HG03378 (cell line): ENCODE measurements at regions not wholly inside any gene's neighbourhood (a gene's known extent, or its start where the extent isn't known, plus 50 kb on each side); places are given as distances from the start of the nearest gene placed in this dataset.
A peak's percentile ranks its signal among the peaks of the same experiment; 100 is the strongest.
"Not testable (repeated sequence)": the region's sequence is repeated elsewhere in the genome, so short reads cannot be mapped to it uniquely, and the experiment has no call there.

Source experiments
- ATAC-seq: cut with Tn5 transposase; IDR thresholded peaks from one replicate; pipeline ENCODE4 v1.9.1; 2021; ENCODE audit warnings: mild to moderate bottlenecking, moderate library complexity; ENCODE audit not compliant: unreplicated experiment

DNA sequence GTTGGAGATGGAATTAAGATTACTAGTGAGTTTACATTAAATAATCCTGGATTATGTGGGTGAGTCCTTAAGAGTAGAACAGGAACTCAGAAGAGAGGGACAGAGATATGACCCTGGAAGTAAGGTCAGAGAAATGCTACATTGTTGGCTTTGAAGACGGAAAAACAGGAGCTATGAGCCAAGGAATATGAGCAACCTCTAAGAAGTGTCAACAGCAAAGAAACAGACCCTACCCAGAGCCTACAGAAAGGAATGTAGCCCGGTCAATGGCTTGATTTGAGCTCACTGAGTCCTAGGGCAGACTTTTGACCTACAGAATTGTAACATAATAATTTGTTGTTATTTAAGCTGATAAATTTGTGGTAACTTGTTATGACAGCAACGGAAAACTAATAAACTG lies 304.9 kb downstream of the IPMK start:
- ATAC-seq = no peak

DNA sequence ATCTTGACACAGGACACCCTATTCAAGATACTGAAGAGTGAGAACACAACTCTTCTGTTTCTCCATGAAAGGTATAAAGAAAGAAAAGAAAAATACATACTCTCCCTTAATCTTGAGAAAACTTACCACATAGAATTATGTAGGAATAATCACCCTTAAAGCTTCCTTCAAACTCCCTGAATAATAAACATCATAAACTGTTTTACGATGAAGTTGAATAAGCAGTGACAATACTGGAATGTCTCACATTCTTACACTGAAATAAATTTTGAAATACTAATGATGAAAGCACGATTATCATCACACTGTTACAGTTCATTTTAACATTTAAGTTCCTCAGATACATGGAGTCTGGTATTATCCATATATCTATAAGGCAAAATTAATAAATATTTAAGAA lies 306.2 kb downstream of the IPMK start:
- ATAC-seq = no peak

DNA sequence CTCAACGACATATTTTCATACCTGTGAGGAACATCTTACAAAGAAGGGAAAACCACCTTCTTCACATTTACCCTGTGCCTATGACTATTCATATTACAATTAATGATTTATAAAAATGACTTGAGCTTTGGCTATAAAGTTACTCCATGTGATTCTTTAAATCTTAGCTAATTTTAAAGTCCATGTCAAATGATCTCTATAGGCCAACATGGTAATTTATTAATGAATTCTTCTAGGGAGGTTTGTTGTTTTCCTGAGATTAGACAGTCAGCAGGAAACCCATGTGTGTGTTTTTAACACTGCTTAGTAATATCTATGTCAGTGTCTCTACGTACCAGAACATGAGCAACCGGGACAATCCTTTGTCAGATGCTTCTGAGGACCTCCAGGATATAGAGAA lies 307.3 kb downstream of the IPMK start:
- no peak for ATAC-seq

DNA sequence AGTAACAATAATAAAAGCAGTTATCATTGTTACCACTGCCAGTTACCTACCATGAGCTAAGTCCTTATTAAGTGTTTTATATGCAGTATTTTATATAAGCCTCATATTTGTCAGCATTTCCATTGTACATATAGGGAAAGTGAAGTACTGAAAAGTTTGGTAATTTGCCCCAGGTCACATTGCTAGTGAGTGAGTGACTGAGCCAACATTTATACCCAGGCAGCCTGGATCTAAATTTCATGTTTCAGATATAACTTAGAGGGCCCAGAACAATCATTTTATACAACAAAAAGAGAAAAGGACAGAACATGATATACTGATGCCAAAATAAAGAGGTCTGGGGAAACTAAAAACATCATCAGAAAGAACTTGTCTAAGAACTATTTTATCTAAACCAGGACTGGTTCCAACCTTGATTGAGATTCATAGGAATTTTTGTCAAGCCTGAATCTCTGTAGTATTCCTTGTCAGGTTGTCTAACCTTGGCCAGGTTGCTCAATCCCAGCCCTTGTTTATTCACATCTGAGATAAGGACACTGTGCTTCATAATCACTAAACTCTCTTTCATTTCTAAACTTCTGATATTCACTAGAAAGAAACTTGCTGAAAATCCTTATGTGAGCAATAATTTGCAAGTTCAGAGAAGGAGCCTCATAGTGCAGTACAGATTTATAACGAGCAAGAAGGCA lies 308.2 kb downstream of the IPMK start:
- no peak for ATAC-seq

DNA sequence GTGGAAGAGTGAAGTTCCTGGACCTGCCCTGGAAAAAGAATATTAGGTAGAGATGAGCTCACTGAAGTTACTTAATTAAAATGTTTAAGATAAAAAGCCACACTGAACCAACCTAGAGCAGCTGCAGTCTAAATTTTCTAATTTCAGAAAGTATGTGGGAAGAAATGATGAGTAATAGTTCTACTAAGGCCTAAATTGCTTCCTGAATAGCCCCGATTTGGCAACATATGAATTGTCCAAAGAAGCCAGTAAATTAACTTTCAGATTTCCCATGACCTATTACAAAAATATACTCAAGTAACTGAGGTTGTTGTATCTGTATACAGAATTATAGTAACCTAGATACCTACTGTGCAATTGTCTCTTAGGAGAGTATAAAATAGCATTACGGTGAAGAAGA lies 312.6 kb downstream of the IPMK start:
- no peak for ATAC-seq

DNA sequence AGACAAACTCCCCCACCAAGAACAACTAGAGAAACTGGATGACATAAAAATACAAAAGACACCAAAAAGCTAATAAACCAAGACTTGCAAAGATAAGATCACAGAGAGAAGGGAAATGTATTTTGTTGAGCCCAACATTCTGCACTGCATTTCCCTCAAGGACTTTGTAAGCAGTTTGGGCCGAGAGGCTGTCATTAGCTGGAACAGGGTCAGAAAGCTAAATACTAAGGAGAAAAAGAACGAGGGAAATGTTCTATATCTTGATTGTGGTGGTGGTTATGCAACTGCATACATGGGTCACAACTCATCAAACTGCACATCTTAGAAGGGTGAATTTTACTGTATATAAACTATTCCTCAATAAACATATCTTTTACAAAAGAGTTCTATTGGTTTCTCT lies 315.0 kb downstream of the IPMK start:
- ATAC-seq = no peak

DNA sequence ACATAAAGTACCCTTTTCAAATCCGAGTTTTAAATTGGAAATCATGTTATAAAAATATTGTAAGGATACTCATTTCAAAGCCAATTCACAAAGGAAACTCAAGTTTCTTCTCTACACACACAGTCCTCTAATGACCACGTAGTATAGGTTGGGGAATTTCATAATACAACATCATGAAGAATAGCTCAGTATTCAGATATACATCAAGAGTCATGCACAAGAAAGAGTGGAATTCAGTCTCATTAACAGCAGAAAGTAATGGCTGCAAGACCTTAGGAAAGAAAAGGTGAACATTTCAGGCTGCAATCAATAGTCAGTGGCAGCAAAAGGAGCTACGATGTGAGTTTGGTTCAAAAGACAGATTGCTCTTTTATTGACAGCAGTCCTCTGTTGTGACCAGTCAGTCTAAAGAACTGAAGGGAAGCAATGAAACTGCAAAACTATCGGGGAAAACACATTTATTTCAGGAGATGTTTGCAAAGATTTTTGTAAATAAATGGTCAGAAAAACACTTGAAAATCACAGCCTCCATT lies 317.2 kb downstream of the IPMK start:
- ATAC-seq = no peak

DNA sequence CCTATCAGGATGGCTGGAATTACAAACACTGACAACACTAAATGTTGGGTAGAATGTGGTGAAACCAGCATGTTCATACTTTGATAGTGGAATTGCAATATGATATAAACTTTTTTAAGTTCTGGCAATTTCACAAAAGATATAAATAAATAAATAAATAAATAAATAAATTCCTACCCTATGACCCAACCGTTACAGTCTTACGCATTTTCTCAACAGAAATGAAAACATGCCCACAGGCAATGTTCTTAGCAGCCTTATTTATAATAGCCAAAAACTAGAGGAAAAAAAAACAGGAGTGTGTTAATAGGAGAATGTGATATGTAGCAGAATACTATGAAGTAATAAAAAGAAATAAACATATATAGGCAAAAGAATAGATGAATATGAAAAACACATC lies 318.9 kb downstream of the IPMK start:
- no peak for ATAC-seq

DNA sequence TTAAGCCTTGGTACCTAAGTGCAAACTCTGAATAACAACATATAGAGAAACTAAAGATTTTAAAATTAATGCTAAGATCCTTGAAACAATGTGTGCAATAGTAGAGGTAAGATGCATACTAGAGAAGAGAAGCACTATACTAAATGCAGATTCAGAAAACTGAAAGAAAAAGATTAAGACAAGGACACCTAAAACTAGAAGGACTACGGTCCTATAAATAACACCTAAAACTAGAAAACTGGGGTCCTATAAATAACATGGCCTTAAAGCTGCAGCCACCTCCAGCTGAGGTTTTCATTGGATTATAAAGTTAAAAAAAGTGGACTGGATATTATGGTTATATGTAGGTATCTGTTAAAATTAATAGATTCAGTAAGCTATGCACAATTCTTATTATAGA lies 320.9 kb downstream of the IPMK start:
- ATAC-seq = no peak

DNA sequence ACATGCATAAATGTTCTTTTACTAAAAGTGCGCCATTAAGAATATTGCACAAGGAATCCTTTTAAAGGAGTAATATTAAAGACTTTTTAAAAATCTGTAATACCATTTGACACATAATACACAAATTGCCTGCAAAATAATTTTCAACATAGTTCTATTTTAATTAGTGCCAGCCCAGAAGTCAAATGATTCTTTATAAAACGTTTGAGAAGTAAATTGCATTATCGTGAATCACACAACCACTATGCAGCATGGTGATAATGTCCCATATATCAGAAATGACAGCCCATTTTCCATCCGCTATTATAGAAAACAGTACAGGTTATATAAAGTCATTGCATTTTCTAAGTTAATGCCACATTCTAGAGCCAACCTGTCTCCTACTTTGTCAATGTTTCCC lies 324.0 kb downstream of the IPMK start:
- ATAC-seq = no peak

DNA sequence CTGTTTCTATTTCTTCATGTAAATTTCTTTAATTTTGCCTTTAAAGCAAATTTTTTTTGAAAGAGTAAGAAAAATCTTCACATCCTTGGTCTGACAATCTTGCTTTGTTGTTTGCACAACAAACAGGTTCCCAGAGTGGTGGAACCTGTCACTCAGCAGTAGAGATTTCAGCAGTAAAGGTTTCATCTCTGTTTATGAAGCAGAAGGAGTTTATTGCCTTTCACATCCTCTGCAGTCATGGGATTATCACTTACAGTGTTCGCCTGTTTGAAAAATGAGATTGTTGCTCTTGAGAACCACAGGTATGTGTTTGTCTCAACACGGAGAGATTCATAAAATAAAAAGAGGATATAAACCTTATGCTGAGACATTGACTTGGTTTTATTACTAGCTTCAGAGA lies 342.6 kb downstream of the IPMK start:
- no peak for ATAC-seq

DNA sequence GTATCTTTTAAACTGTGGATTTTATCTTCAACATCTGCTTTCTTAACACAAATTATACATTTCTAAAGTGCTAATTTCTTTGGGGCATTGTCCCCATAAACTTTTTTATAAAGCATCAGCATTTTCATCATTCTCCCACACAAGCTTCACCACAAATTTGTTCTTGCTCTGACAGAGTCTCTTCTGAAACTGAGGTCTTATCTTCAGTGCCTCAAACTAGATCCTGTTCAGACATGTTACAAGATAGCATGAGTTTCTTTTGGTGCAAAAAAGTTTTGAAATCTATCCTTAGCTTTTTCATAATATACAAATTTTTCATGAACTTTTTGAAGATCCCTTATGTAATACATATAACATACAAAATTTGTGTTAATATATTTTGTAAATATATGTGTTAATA lies 346.6 kb downstream of the IPMK start:
- peak; percentile 51 for ATAC-seq

DNA sequence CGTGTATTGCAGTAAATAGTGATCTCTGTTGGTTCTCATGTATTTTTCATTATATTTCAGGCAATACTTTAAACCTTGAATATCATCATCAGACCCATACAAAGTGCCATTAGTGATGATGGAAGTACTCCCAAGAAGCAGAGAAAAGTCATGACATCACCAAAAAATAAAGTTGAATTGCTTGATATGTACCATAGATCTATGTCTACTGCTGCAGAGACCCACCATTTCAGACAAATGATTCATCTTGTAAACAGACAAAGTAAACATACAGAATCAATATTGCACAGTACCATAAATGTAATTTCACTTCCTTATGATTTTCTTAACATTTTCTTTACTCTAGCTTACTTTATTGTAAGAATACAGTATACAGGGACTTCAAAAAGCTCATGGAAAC lies 347.8 kb downstream of the IPMK start:
- no peak for ATAC-seq

DNA sequence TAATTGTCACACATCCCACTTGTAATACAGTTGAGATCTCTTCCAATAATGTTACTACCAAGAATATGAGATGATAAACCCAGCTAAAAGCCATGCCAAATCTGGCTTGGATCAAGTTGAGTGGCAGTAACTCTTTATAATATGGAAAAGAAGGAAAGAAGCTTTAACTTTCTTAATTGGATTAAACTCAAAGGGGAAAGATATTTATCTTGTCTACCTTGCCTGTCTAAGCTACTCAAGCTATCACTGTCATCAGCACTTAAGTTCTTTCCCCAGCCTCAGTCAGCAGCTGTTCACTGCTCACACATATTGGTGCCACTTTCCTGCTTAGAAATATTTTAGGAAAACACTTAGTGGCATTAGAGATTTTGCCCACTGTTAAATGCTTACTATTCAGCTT lies 350.7 kb downstream of the IPMK start:
- no peak for ATAC-seq

DNA sequence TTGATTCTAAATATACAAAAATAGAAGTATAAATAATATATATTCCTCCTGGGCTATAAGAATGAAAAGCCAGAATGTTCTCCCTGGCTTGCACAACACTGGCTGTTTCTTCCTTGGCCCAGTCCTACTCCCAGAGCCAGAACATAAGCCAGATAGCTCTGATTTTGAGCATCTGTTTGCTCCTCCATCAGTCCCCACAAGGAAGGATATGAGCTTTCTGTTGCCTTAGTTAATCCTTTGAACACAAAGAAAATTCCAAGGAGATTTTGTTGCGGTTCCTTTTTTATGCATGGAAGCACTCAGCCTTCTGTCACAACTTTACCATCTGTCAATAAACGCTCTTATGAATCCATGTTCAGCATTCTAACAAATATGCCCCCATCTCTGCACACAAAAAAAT lies 361.8 kb downstream of the IPMK start:
- no peak for ATAC-seq

DNA sequence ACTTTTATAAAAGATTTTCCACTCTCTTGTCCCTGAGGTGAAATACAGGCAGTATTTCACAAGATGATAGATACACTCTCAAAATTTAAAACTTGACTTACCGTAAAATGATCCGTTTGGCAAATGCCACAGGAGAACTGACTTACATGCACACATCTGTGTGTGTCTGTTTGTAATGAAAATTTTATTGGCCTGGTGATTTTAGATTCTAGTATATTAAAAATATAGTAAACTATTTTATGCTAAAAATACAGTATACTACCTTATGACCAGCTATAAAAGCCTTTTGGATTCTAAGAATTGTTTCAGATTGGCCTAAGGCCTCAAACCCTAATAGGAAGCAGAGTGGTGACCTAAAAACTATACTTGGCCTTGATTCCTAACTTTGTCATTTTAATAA lies 362.7 kb downstream of the IPMK start:
- no peak for ATAC-seq

DNA sequence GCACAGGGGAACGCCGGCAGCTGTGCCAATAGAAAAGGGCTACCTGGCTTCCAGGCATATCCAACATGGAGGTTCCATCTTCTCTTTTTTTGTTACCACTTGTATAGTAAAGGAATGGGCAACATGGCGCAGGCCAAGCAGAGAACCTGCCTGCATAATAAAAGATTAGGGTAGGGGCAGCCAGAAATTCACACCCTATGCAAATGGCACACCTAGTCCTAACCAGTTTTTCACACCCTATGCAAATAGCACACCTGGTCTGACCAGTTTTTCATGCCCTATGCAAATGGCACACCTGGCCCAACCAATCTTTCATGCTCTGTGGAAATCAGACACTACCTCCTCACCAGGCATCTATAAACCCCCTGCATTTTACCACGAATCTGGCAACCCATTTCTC lies 369.5 kb downstream of the IPMK start:
- no peak for ATAC-seq

DNA sequence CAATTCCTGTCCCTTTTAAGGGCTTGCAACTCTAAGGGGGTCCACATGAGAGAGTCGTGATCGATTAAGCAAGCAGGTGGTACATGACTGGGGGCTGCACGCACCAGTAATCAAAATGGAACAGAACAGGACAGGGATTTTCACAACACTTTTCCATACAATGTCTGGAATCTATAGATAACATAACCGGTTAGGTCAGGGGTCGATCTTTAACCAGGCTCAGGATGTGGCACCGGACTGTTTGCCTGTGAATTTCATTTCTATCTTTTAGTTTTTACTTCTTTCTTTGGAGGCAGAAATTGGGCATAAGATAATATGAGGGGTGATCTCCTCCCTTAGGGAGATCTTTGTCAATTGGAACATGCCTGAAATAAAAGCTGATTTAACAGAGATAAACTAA lies 370.1 kb downstream of the IPMK start:
- ATAC-seq = no peak

DNA sequence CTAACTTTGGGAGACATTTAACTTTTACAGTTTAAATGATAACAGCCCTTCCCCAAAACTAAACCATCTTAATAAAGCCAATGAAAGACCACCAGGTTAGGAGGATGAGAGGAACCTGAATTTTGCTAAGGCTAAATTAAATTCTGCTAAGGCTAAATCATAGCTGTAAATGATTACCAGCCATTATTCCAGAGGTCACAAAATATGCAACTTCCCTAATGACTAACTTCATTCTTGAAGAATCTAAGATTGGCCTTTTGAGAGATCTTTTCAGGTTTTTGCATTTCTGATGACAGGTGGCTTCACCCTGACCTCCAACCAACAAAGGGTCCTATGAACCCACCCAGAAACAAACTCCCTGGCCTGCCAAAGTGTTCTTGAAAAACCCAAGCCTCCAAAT lies 373.3 kb downstream of the IPMK start:
- no peak for ATAC-seq

DNA sequence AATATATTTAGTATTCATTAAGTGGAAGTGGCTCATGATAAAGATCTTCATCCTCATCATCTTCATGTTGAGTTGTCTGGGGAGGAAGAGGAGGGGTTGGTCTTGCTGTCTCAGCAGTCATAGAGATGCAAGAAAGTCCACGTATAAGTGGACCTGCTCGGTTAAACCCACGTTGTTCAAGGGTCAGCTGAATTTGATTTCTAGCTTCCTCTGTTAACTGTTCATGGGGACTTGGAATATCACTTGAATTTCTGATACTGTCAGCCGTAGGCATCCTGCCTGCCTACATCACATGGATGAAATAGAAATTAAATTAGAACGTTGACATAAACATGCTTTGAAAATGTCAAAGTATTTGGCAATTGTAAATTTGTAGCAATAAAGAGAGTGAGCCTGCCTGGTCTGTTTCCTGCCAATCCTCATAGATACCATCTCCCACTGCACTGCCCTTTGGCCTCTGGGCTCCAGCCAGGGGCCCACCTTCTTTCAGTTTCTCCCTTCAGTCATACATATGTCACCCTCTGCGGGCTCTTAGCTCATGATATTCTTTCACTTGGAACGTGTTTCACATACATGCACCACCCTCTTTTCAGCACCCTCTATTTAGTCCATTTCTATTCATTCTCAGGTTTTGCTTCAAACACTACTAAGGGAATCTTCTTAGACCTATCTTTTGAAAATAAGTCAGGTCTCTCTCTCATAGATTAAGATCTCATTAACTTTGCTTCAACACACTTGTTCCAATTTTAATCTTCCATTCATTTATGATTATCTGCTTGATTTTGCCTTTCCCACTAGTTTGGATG lies 376.3 kb downstream of the IPMK start:
- no peak for ATAC-seq

DNA sequence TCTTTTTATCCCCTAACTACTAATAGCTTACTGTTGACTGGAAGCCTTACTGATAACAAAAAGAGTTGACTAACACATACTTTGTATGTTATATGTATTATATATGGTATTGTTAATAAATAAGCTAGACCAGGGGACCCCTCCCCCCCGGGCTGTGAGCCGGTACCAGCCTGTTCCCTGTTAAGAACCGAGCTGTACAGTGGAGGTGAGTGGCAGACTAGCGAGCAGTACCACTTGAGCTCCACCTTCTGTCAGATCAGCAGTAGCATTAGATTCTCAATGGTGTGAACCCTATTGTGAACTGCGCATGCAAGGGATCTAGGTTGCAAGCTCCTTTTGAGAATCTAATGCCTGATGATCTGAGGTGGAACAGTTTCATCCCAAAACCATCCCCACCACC lies 377.0 kb downstream of the IPMK start:
- no peak for ATAC-seq

DNA sequence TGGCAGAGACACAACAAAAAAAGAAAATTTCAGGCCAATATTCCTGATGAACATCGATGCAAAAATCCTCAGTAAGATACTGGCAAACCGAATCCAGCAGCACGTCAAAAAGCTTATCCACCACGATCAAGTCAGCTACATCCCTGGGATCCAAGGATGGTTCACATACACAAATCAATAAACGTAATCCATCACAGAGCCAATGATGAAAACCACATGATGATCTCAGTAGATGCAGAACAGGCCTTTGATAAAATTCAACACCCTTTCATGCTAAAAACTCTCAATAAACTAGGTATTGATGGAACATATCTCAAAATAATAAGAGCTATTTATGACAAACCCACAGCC lies 382.1 kb downstream of the IPMK start:
- not testable (repeated sequence) for ATAC-seq
